ENCODE measurements at regions not wholly inside any gene's neighbourhood (a gene's known extent, or its start where the extent isn't known, plus 50 kb on each side); places are given as distances from the start of the nearest gene placed in this dataset.

GRCh38 chr2:228669690-228670089 is 488.2 kb upstream of the SPHKAP start (continued):
- TF ChIP-seq IRF9 (CRISPR knock-in tag; IDR thresholded peaks at IDR 0.05; ENCODE audit: borderline replicate concordance) (no peak), ZNF33A (CRISPR knock-in tag; IDR thresholded peaks at IDR 0.05; ENCODE audit: borderline replicate concordance) (no peak)

DNA sequence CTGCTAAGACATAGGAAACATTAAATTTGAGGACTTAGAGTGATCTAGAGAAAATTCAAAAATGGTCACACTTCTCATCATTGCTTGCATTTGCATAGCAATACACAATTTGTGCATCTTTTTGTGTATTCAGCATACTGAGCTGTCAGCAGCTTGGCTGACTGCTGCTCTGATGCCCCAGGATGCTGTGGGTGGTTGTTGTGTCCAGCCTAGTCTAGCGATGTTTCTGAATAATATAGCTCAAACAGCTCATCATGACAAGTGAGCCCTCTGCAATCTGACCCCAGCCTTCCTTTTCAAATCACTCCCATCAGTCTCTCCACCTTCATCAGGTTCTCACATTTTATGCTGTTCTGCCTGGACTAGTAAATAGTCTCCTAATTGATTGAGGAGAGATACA is 483.7 kb upstream of the SPHKAP start:
- Histone ChIP-seq H3K36me3 (replicated peaks in 1 of 2; ENCODE audit: control insufficient read depth in 1 of 2, insufficient read depth in 2 of 2, low read length in 2 of 2) (no peaks in the 10 kb centered on the region), H3K4me1 (ENCODE audit: insufficient read depth, low read length) (no peaks in the 10 kb centered on the region), H3K79me2 (ENCODE audit: insufficient read depth, low read length) (no peaks in the 10 kb centered on the region), H3K27ac (ENCODE audit: extremely low read length, insufficient read depth, low read length) (no peak overlapping the region), H4K20me1 (ENCODE audit: insufficient read depth, low read length) (no peaks in the 10 kb centered on the region), H3K4me3 (replicated peaks in 1 of 3; ENCODE audit: insufficient read depth in 1 of 3, low read depth in 2 of 3, low read length in 3 of 3) (no peak overlapping the region), H3K27me3 (ENCODE audit: control insufficient read depth in 1 of 2, insufficient read depth in 2 of 2, low read length in 2 of 2) (no peaks in the 10 kb centered on the region), H3K4me2 (ENCODE audit: low read depth, low read length) (no peak overlapping the region), H3K9me3 (ENCODE audit: low read length) (no peaks in the 10 kb centered on the region), H2AFZ (ENCODE audit: low read length) (no peak overlapping the region), H3K9ac (ENCODE audit: insufficient read depth, low read depth, low read length) (no peak overlapping the region)
- FAIRE-seq, result no peak
- intact Hi-C loops (cut with micrococcal nuclease; ENCODE audit: unreplicated experiment), result no loop called here
- 0% methylated on average over 1 of the region's 1 CpG for WGBS (ENCODE audit: low lambda C conversion rate)
- no peak for ATAC-seq
- in situ Hi-C loops (cut with HindIII; ENCODE audit: extremely low pct_ligation_motif_present, low pct_unique_long_range_greater_than_20kb), result loop anchor here (25.0 kb wide), 1 partner anchor 753 kb away; no protein-coding TSS in a partner anchor
- DNase-seq (ENCODE audit: low spot score), result no peak
- ChIA-PET POLR2A (no interaction called here), CTCF (ENCODE audit: low intra/inter-chr PET ratio, low total read pairs) (no interaction called here)
- no TSS peak for BruUV-seq (replicated peaks)
- TF ChIP-seq TGIF2 (CRISPR knock-in tag; IDR thresholded peaks at IDR 0.05) (no peak), MTF1 (CRISPR knock-in tag; IDR thresholded peaks at IDR 0.05) (no peak), ZNF766 (CRISPR knock-in tag; IDR thresholded peaks at IDR 0.05; ENCODE audit: borderline replicate concordance) (no peak), ZNF83 (CRISPR knock-in tag; IDR thresholded peaks at IDR 0.05; ENCODE audit: borderline replicate concordance) (no peak), JUND (CRISPR knock-in tag; IDR thresholded peaks at IDR 0.05) (no peak), SUZ12 (IDR thresholded peaks at IDR 0.05; ENCODE audit: low read depth, low read length) (no peak), FOXO1 (CRISPR knock-in tag; IDR thresholded peaks at IDR 0.05) (no peak), ZBTB37 (CRISPR knock-in tag; IDR thresholded peaks at IDR 0.05) (no peak), MIER3 (CRISPR knock-in tag; IDR thresholded peaks at IDR 0.05; ENCODE audit: borderline replicate concordance) (no peak), PLRG1 (conservative IDR thresholded peaks at IDR 0.05) (no peak), ZMAT3 (CRISPR knock-in tag; conservative IDR thresholded peaks at IDR 0.05) (no peak)
- TF ChIP-seq, protein P1, sequence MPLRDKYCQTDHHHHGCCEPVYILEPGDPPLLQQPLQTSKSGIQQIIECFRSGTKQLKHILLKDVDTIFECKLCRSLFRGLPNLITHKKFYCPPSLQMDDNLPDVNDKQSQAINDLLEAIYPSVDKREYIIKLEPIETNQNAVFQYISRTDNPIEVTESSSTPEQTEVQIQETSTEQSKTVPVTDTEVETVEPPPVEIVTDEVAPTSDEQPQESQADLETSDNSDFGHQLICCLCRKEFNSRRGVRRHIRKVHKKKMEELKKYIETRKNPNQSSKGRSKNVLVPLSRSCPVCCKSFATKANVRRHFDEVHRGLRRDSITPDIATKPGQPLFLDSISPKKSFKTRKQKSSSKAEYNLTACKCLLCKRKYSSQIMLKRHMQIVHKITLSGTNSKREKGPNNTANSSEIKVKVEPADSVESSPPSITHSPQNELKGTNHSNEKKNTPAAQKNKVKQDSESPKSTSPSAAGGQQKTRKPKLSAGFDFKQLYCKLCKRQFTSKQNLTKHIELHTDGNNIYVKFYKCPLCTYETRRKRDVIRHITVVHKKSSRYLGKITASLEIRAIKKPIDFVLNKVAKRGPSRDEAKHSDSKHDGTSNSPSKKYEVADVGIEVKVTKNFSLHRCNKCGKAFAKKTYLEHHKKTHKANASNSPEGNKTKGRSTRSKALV (CRISPR knock-in tag; IDR thresholded peaks at IDR 0.05), result no peak
- TF ChIP-seq, protein P2, sequence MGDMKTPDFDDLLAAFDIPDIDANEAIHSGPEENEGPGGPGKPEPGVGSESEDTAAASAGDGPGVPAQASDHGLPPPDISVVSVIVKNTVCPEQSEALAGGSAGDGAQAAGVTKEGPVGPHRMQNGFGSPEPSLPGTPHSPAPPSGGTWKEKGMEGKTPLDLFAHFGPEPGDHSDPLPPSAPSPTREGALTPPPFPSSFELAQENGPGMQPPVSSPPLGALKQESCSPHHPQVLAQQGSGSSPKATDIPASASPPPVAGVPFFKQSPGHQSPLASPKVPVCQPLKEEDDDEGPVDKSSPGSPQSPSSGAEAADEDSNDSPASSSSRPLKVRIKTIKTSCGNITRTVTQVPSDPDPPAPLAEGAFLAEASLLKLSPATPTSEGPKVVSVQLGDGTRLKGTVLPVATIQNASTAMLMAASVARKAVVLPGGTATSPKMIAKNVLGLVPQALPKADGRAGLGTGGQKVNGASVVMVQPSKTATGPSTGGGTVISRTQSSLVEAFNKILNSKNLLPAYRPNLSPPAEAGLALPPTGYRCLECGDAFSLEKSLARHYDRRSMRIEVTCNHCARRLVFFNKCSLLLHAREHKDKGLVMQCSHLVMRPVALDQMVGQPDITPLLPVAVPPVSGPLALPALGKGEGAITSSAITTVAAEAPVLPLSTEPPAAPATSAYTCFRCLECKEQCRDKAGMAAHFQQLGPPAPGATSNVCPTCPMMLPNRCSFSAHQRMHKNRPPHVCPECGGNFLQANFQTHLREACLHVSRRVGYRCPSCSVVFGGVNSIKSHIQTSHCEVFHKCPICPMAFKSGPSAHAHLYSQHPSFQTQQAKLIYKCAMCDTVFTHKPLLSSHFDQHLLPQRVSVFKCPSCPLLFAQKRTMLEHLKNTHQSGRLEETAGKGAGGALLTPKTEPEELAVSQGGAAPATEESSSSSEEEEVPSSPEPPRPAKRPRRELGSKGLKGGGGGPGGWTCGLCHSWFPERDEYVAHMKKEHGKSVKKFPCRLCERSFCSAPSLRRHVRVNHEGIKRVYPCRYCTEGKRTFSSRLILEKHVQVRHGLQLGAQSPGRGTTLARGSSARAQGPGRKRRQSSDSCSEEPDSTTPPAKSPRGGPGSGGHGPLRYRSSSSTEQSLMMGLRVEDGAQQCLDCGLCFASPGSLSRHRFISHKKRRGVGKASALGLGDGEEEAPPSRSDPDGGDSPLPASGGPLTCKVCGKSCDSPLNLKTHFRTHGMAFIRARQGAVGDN (CRISPR knock-in tag; IDR thresholded peaks at IDR 0.05), result no peak

Data from HepG2 (cell line).